ENCODE measurements at regions not wholly inside any gene's neighbourhood (a gene's known extent, or its start where the extent isn't known, plus 50 kb on each side); places are given as distances from the start of the nearest gene placed in this dataset.

GRCh38 chr12:126797525-126797924, 1469.4 kb upstream of the TMEM132C start:
- intact Hi-C loops (cut with DNase I) = no loop called here
- no peaks in the 10 kb centered on the region for H3K27me3 ChIP-seq (ENCODE audit: control insufficient read depth, insufficient read depth, low read length)
- H3K36me3 ChIP-seq (ENCODE audit: control insufficient read depth in 2 of 3, insufficient read depth in 3 of 3, low read length in 3 of 3) = no peaks in the 10 kb centered on the region
- H3K9me3 ChIP-seq (ENCODE audit: control insufficient read depth in 2 of 3, insufficient read depth in 1 of 3, low read length in 3 of 3) = no peaks in the 10 kb centered on the region
- TF ChIP-seq CTCF (IDR thresholded peaks at IDR 0.05; ENCODE audit: borderline replicate concordance, extremely low read depth, insufficient read depth) = no peak
- no peaks in the 10 kb centered on the region for H3K4me1 ChIP-seq (ENCODE audit: control insufficient read depth in 2 of 3, insufficient read depth in 2 of 3, low read depth in 1 of 3, low read length in 3 of 3)
- DNase-seq (no peak), FAIRE-seq (no peak)
- H3K9ac ChIP-seq (ENCODE audit: low read length in 3 of 3) = no peak overlapping the region
- H3K4me3 ChIP-seq (ENCODE audit: low read length in 3 of 3) = no peak overlapping the region
- no peak overlapping the region for H3K27ac ChIP-seq (ENCODE audit: low read depth in 2 of 2, low read length in 2 of 2)

GRCh38 chr12:126798449-126798848, 1468.5 kb upstream of the TMEM132C start:
- intact Hi-C loops (cut with DNase I) = no loop called here
- H3K4me1 ChIP-seq (ENCODE audit: control insufficient read depth in 2 of 3, insufficient read depth in 2 of 3, low read depth in 1 of 3, low read length in 3 of 3) = no peaks in the 10 kb centered on the region
- no peak overlapping the region for H3K4me3 ChIP-seq (ENCODE audit: low read length in 3 of 3)
- no peak overlapping the region for H3K27ac ChIP-seq (ENCODE audit: low read depth in 2 of 2, low read length in 2 of 2)
- DNase-seq = no peak
- H3K9ac ChIP-seq (ENCODE audit: low read length in 3 of 3) = no peak overlapping the region
- no peak for TF ChIP-seq CTCF (IDR thresholded peaks at IDR 0.05; ENCODE audit: borderline replicate concordance, extremely low read depth, insufficient read depth)
- no peaks in the 10 kb centered on the region for H3K9me3 ChIP-seq (ENCODE audit: control insufficient read depth in 2 of 3, insufficient read depth in 1 of 3, low read length in 3 of 3)
- no peaks in the 10 kb centered on the region for H3K27me3 ChIP-seq (ENCODE audit: control insufficient read depth, insufficient read depth, low read length)
- no peak for FAIRE-seq
- H3K36me3 ChIP-seq (ENCODE audit: control insufficient read depth in 2 of 3, insufficient read depth in 3 of 3, low read length in 3 of 3) = no peaks in the 10 kb centered on the region

GRCh38 chr12:126807312-126807865, 1459.6 kb upstream of the TMEM132C start:
- DNase-seq (no peak), FAIRE-seq (no peak)
- Histone ChIP-seq H3K9me3 (ENCODE audit: control insufficient read depth in 2 of 3, insufficient read depth in 1 of 3, low read length in 3 of 3) (no peaks in the 10 kb centered on the region), H3K27me3 (ENCODE audit: control insufficient read depth, insufficient read depth, low read length) (no peaks in the 10 kb centered on the region), H3K4me3 (ENCODE audit: low read length in 3 of 3) (no peak overlapping the region), H3K9ac (ENCODE audit: low read length in 3 of 3) (no peak overlapping the region), H3K36me3 (ENCODE audit: control insufficient read depth in 2 of 3, insufficient read depth in 3 of 3, low read length in 3 of 3) (no peaks in the 10 kb centered on the region), H3K27ac (ENCODE audit: low read depth in 2 of 2, low read length in 2 of 2) (no peak overlapping the region), H3K4me1 (ENCODE audit: control insufficient read depth in 2 of 3, insufficient read depth in 2 of 3, low read depth in 1 of 3, low read length in 3 of 3) (no peaks in the 10 kb centered on the region)
- TF ChIP-seq CTCF (IDR thresholded peaks at IDR 0.05; ENCODE audit: borderline replicate concordance, extremely low read depth, insufficient read depth) = no peak
- intact Hi-C loops (cut with DNase I) = no loop called here

- no peak for TF ChIP-seq CTCF (IDR thresholded peaks at IDR 0.05; ENCODE audit: borderline replicate concordance, extremely low read depth, insufficient read depth)
- H3K36me3 ChIP-seq (ENCODE audit: control insufficient read depth in 2 of 3, insufficient read depth in 3 of 3, low read length in 3 of 3) = no peaks in the 10 kb centered on the region
- H3K27ac ChIP-seq (ENCODE audit: low read depth in 2 of 2, low read length in 2 of 2) = no peak overlapping the region
- intact Hi-C loops (cut with DNase I) = no loop called here
- H3K27me3 ChIP-seq (ENCODE audit: control insufficient read depth, insufficient read depth, low read length) = no peaks in the 10 kb centered on the region
- no peaks in the 10 kb centered on the region for H3K4me1 ChIP-seq (ENCODE audit: control insufficient read depth in 2 of 3, insufficient read depth in 2 of 3, low read depth in 1 of 3, low read length in 3 of 3)
- H3K4me3 ChIP-seq (ENCODE audit: low read length in 3 of 3) = no peak overlapping the region
- DNase-seq (peak in 3 of 5 donors; percentile 29 to 51 (median 51)), FAIRE-seq (no peak)
- H3K9me3 ChIP-seq (ENCODE audit: control insufficient read depth in 2 of 3, insufficient read depth in 1 of 3, low read length in 3 of 3) = no peaks in the 10 kb centered on the region
- no peak overlapping the region for H3K9ac ChIP-seq (ENCODE audit: low read length in 3 of 3)
These were observed 1455.6 kb upstream of the TMEM132C start for GRCh38 chr12:126811391-126811790.
